Fibroblast of skin of back (primary cell): ENCODE measurements at regions not wholly inside any gene's neighbourhood (a gene's known extent, or its start where the extent isn't known, plus 50 kb on each side); places are given as distances from the start of the nearest gene placed in this dataset.

ENCODE experiments used
- DNase-seq: peaks from one replicate; pipeline ENCODE4 v3.0.0-alpha.2; 2013

DNA sequence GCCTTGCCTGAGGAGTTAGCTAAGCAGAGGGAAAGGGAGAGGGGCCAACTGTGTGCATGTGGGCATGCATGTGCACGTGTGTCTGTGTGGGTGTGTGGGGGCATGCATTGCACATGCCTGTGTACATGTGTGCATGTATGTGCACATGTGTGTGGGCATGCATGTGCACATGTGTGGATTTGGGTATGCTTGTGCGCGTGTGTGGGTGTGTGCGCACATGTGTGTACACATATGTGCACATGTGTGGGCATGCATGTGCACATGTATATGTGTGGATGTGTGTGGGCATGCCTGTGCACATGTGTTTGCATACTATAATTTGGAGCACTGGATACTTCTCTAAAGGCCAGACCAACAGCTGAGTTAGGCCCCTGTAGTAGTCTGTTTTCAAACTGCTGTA is 350.0 kb downstream of the PRDM2 start:
- DNase-seq, result no peak

DNA sequence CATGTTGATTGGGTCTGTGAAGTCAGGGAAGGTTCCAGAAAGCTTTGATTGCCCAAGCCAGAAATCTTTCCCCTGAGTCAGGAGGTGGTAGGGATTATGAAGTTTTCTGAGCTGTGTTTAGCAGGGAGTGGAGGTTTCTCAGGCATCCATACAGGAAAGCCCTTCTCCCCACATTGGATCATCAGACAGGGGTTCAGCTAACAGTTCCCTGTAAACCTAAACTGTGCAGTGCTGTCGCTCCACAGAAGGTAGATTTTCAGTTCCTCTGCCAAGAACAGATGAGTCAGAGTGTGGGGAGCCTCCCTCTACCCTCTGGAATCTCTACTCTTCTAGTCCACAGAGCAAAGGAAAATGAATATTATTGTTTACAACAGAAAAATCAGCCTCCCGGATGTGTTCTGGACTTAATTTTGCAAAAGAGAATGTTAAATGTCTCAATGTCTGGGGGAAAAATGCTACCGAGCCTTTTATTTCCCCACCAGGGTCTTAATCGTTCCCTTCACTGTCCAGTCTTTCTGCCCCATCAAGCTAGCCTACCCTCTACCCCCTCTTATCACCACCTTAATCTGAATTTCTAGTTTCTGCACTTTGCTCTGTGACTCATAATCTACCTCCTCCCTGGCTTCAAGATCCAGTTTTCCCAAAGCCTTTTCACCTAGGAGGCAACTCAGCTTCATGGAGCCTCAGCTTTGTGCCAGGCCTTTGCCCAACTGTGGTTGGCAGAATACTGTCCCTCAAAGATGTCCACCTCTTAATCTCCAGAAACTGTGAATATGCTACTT is 355.6 kb downstream of the PRDM2 start:
- DNase-seq, result no peak

DNA sequence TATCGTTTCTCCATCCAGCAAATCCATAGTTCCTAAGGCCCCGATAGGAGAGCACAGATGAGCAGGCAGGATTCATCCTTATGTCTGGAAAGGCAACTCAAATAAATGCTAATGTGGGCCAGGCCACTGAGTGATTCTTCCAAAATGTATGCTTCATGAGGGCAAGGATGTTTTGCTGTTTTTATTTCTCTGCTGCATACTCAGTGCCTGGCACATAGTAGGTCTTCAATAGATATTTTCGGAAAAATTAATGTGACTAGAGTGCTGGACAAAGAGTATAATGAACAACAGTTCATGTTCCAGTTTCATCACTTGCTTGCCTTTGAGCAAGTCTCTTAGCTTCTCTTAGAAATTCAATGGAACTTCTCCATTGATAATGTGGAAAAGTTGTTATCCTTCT is 357.7 kb downstream of the PRDM2 start:
- no peak for DNase-seq

DNA sequence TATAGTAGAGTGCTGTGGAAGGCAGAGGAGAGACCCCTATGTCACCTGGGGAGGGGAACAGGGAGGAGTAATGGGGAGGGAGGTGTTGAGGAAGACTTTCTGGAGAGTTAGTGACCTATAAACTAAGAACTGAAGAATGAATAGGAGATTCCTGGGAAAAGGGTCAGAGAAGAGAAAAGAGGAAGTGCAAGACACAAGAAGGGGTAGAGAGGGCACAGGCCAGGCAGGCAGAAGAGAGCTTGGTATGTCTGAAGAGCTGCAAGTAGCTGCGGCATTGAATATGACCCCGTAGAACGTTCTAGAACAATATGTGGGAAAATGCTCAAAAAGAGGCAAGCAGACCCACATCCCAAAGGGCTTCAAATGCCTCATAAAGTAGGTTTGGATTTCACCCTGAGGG is 361.2 kb downstream of the PRDM2 start:
- no peak for DNase-seq

DNA sequence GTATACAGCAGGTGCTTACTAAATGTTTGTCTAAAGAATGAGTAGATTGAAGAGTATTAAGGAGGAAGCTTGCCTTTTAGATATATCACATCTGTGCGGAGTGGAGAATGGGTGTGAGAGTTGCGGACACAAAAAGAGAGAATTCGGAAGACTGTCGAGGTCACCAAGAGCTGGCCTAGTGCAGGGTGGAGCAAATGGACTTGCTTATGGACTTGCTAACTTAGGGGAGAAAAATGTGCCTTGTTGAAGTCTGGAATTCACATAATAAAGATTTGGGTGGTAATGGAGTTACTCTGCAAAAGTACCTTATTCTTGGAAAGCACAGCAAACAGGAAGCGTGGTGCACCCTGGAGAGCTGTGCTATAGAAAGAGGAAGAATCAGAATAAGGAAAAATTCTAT is 361.7 kb downstream of the PRDM2 start:
- no peak for DNase-seq

DNA sequence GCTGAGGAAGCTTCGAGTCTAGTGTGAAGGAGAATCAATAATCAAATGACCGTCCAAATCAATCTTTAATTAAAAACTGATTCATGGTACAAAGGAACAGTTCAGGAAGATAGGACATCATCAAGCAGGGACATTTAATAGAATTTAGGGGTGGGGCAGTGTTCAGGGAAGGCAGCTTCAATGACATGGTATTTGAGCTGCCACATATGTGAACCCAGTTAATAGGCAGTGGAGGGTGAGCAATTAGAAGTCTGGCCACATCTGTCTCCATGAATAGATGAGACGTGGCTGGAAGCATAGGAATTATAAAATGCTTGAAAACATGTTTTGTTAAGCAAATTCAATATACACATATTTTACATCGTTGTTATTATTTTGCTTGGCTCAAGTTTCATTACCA is 362.7 kb downstream of the PRDM2 start:
- DNase-seq, result no peak

DNA sequence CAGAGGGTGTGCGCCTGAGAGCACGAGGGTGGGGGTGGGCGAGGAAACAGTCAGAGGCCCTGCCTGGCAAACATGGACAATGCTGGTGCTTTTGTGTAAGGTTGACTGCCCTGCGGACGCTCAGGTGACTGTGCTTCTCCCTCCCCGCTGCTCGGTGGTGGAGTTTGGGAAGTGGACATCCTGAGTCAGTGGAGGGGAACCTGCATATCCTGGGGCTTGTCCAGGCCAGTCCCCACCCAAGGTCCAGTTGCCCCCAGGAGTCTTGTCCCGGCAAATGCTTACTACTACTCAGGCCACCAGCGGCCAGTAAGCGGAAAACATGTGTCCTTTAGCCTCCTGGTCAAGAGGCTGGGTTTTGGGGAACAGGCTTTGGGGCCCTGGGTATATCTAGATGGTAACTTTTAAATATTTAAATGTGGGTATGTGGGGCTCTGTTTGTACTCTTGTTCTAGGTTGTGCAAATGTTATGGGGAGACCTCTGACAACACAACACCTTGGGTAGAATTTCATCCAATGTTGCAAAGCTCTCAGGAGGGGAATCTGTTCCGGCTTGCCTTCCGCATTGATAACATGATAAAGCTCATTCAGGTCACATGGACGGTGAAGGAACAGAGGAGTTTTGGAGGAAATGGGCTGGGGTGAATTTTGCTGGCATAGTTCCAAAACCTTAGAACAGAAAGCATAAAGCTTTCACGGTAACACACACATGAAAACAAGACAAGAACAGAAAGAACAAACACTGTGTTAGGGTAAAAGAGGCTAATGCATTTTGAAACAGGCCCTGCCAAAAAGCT is 364.9 kb downstream of the PRDM2 start:
- no peak for DNase-seq

DNA sequence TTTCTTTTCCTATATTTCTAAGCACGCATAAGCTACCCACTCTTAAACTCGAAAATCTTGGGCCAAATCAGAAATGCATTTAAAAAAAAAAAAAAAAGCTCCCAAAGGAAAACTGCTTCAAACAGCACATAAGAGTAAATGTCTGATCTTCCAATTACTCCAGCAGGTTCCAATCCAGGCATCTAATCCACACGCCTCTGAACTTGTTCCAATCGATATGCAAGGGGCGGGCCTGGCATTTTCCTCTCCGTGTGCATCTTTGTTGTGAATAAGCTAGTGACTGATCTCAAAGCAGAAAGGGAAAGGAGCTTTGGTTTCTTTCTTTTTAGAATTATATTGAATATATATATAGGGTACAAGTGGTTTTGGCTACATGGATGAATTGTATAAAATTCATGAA is 365.5 kb downstream of the PRDM2 start:
- no peak for DNase-seq

DNA sequence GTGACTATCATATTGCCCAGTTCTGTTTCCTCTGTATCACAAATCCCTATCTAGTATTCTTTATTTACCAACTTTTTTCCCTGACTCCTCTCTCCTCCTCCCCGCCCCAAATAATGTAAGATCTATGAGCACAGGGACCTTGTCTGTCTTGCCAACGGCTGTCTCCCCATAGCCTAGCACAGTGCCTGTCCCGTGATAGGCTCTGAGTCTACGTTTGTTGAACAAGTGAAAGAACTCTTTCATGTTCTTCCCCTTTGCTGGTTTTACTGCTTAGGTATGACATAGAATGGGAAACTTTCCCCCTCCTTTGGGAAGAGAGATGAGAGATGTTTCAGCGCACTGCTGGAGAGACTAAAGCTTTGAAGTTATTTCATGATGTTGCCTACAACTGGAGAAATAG is 367.0 kb downstream of the PRDM2 start:
- DNase-seq, result no peak

DNA sequence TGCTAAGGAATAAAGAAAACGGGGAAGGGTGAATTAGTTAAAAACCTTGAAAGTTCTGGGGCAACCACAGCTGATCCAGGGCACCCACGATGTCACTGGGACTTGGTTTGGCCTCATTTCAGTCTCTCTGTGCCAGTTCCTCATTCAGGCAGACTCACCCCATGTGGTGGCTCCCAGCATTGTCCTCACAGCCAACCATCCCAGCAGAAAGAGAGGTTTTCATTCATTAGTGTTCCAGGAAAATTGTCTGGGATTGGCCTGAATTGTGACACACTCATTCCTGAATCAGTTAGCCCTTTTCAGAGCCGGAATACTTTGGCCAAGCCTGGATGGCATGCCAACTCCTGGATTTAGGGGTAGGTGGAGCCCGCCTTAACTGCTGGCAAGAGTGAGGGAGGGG is 367.7 kb downstream of the PRDM2 start:
- DNase-seq, result no peak

DNA sequence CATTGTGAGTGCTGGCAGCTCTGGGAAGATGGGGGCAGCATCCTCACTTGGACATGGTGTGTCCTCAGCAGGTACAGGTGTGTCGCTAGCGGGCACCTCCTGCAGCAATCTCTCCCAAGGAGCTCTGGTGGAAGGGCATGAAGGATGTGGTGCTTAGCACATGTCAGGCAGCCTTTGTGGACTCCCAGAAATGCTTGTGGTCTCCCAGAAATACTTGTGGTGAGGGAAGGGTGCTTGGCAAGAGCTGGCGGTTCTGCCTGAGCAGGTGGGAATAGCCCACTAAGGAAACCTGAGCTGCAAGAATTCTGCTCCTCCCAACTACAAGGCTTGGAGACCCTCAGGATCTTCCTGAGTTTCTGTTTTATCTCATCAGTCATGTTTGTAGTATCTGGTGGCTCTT is 371.6 kb downstream of the PRDM2 start:
- DNase-seq, result no peak

DNA sequence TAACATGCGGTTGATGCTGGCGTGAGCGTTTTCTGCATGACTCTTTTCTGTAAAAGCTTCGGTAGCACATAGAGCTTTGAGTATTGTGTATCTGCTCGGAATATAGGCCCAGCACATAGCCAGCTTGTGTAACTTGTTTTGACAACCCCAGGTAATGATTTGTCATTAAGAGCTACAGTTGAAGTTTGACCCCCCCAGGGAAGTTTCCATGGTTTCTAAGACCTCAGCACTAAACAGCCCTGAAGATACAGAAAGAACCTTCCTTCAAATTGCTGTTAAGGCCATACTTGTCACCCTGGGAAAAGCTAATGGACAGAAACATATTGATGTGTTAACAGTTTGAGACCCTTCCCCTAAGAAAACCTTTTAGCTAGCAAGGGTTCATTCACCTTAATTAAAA is 380.7 kb downstream of the PRDM2 start:
- no peak for DNase-seq

DNA sequence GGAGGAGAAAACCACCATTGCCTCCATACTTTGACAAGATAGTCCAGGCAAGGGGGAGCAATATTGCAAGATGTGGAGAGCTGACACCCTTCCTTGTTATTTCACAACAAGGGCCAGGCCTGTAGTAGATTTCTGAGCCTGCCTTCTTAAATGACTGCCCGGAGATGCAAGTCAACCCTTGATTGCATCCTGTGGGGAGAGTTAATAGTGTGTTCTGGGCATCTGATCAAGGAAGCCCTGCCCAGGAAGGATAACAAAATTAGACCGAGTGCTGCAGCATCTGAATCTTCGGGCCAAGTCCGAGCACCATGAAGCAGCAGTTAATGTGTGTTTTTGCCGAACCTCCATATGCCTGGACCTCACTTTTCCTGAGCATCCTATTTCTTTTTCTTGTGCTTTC is 382.3 kb downstream of the PRDM2 start:
- DNase-seq, result no peak

DNA sequence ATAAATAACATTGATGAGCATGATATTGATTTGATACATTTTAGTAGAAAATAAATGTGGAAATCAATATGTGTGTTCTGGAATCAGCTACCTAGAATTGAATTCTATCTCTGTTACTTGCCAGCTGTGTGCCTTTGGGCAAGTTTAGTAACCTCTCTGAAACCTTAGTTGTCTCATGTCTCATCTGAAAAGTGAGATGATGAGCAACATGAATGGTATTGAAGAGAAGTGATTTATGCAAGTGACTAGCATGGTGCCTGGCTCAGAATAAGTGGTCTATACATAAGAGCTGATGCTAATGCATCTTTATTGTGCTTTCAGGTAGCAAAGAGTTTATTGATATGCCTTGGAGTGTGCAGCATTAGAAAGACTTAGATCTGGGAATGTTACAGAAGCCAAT is 383.3 kb downstream of the PRDM2 start:
- DNase-seq, result no peak

DNA sequence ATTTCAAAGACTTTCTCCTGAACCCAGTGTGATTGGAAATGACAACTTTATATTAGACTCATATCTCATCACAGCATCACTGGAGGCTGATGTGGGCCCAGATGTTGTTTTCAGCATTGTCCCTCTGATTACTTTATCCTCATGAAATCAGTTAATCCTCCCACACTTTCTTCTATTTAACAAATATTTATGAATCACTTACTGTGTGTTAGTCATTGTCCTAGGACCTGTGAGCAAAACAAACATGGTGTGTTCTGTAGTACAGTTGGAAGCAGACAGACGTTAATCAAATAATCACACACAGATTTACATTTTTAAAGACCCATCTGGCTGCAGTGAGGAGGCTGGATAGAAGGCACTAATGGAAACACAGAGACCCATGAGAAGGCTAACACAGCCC is 383.7 kb downstream of the PRDM2 start:
- no peak for DNase-seq

DNA sequence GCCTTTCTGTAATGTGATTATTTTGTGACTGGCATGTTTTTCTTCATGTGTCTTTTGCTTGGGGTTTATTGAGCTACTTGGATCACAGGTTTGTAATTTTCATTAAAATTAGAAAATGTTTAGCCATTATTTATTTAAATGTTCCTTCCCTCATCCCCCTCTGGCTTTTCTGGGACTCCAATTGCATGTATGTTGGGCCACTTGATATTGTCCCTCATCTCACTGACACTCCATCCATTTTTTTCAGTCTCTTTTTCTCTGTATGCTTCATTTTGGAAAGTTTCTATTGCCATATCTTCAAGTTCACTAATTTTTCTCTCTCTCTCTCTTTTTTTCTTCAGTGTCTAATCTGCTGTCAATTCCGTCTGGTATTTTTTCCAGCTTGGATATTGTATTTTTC is 390.1 kb downstream of the PRDM2 start:
- no peak for DNase-seq

DNA sequence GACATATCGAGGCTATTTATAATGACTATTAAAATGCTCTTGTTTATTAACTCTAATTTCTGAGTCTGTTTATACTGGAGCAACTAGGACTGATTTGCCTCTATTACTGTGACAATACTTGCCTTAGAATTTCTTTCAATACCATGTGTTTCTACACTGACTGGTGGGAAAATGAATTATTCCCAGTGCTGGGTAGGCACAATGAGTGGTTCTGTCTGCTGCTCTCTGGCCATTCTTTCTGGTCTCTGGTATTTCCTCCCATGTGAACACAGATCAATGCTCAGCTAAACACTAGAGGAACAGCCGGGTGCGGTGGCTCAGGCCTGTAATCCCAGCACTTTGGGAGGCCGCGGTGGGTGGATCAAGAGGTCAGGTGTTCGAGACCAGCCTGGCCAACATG is 390.5 kb downstream of the PRDM2 start:
- DNase-seq, result no peak

DNA sequence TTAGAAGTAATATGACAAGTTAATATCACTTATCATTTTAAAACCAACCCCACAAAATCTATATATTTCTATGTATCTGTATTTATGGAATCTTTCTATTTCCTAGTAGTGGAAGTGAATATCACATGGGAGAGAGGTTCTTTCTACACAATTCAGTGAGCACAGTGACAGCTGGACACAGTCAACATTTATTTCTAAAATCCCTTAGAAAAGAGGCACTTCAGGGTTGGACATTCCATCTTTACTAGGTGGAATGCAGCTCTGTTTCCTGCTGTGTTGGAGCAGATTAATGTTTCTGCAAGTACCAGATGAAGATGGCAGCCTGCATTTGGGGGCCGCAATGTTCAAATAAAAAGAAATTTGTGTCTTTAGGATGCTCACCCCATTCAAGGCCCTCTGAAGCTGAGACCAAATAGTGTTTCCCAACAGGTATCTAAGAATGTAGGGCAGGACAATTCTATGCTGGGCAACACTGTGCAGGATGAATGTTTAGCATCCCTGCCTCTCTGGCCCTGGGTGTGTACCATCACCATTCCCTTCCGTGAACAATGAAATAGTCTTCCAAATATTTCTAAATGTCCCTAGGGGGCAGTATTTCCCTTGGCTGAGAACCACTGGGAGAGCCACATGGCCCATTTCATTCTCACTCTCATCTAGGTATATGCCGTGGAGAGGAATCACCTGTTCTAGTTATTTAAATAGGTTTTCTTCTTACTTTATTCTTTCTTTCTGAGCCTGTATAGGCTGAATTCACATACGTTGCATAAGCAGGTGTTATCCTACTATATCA is 394.8 kb downstream of the PRDM2 start:
- no peak for DNase-seq

DNA sequence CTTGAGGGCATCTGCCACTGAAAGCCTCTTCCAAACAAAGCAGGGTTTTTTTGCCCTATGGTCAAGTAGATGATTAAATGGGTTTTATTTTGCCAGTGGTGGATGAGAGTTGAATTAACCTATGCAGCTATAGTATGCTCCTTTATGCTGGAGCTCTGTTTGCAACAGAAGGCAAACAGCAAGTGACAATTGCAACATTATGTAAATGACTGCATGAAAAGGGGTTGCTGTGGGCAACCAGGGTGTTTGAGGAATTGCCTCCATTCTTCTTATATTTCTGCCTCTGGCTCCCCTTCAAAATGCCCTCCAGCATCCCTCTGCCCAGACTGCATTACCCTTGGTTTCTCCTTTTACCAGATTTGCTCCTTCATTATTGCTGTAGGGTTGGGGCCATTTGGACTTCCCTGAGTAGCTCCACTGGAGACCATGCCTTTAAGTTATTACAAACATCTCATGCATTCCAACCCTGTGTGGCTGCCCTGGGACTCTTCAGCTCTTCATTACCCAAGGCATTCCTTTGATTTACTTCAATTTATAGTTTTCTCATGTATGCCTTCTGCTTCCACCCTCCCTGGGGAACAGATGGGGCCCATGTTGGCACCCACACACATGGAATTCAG is 398.4 kb downstream of the PRDM2 start:
- DNase-seq, result peak; percentile 2

DNA sequence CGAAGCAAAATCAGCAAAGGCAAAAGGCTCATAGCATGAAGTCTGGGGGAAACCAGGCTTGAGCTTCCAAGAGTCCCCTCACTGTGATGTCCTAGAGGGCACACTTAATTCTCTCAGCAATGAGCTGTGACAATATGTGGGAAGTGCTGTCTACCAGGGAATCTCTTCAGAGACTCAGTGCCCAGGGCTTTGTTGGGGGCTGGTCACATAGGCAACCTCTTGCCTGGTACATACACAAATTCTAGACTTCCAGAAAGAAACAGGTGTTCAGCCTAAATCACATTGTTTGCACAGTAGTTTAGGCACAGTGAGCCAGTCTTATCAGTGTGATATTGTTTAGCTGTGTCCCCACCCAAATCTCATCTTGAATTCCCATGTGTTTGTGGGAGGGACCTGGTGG is 400.5 kb downstream of the PRDM2 start:
- no peak for DNase-seq

DNA sequence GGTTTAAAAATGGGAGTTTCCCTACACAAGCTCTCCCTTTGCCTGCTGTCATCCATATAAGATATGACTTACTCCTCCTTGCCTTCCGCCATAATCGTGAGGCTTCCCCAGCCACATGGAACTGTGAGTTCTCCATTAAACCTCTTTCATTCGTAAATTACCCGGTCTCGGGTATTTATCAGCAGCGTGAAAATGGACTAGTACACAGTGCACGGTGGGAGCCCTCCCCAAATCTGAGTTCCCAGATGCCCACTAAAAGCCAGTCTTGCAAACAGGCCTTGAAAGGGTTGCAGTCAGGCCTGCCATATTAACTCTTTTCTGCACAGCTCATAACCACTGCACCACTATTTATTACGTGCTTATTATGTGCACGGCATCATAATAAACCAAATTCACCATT is 400.9 kb downstream of the PRDM2 start:
- DNase-seq, result no peak

DNA sequence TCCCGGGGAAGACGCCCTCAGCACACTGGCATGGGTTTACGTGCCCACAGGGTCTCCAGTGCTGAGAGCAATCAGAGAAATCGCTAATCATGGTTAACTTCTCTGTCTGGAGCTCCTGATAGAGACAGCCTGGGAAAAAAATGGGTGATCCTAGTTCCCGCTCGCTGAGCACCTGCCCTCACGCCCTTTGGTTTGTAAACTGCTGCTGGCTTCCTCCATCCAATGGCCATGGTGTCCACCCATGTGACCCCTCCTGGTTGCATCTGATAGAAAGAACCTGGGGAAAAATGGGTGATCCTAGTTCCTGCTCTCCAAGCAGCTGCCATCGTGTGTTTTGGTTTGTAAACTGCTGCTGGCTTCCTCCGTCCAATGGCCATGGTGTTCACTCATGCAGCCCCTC is 402.2 kb downstream of the PRDM2 start:
- no peak for DNase-seq

DNA sequence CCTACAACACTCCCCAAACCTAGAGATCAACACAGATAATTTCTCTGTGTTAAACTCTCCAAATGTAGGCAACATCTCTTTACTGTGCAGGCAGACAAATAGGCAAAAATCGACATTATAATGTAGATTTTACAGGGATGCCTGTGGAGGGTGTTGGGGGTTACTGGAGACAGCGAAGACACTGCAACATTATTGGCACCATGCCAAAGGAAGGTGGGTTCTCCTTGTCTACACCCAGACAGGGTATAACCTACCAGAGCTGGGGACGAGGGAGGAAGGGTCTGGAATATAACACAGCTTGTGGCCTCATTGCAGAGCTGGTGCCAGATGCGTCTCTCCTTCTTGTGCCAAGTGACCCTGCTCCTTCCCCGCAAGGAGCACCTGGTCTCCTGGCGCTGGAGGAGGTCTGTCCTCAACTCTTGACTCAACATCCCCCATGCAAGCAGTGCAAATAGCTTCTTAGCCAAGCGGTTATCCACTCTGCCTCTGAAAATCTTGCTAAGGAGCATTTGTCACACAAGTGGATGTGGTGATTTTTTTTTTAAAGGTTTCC is 404.0 kb downstream of the PRDM2 start:
- DNase-seq, result no peak
